Anterior cingulate cortex (tissue), 58 donors: ENCODE measurements at regions not wholly inside any gene's neighbourhood (a gene's known extent, or its start where the extent isn't known, plus 50 kb on each side); places are given as distances from the start of the nearest gene placed in this dataset.

ENCODE experiments used
- DNase-seq, 58 donors: peaks; one replicate each; lab custom pipeline; 2025; lab: John Stamatoyannopoulos, UW

DNA sequence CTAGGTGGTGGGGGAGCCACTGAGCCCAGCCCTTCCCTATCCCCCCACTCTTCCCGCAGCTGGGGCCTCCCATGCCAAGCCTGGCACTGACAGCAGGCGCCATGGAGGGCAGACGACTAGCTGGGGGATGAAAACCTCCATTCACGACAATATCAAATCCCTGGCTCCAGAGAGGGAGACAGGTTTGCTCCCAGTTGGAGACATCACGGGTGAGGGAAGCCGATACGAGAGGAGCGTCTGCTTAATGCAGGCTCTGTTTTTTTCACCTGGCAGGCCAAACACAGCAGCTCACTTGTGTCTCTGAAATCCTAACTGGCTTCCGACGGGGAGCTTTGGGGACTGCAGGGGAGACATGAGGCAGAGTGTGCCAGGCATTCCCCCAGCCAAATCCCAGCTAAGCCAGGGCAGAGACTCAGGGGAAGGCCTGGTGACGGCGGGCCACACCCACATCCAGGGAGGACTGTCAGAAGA is 307.4 kb upstream of the ZMIZ1 start:
- peak in 2 of 58 donors; percentile 39 to 66 for DNase-seq

DNA sequence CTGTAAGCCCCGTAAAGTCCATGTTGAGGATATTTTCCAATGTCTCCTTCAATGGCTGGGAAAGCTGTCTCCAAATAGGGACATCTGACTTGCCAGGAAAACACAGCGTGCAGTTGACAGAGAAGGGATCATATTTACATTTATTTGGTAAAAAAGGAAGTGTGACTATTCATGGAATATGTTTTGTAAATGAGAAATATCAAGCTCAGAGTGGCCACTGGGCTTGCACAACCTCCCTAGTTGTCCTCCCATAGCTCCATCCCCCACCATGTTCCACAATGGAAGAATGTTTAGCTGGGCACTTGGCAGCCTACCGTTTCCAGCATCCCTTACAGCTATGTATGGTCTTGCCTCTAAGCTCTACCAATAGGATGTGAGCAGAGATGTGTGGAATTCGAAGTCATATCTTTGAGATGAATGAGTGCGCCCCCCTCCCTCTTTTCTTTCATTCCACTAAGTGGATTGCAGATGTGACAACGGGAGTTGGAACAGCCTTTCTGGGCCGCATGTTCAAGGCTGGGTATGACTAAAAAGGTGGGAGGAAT is 306.6 kb upstream of the ZMIZ1 start:
- DNase-seq, result no peak

DNA sequence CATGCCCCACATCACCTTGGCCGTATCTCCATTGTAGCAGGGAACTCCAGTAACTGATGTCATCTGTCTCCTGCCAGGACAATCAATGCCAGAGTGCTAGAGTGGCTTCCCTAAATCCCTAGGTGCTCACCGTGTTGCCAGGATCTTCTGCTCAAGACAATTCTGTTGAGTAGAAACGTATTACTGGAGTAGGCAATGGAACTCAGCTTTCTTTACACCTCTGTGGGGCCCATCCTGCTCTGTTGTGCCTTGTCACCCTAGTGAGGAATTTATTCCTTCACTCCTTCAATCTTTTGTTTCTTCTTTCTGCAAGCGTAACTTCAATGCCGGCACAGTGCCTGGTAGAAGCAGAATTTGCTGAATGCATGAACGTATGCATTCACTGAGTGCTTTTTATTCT is 305.5 kb upstream of the ZMIZ1 start:
- DNase-seq, result no peak

DNA sequence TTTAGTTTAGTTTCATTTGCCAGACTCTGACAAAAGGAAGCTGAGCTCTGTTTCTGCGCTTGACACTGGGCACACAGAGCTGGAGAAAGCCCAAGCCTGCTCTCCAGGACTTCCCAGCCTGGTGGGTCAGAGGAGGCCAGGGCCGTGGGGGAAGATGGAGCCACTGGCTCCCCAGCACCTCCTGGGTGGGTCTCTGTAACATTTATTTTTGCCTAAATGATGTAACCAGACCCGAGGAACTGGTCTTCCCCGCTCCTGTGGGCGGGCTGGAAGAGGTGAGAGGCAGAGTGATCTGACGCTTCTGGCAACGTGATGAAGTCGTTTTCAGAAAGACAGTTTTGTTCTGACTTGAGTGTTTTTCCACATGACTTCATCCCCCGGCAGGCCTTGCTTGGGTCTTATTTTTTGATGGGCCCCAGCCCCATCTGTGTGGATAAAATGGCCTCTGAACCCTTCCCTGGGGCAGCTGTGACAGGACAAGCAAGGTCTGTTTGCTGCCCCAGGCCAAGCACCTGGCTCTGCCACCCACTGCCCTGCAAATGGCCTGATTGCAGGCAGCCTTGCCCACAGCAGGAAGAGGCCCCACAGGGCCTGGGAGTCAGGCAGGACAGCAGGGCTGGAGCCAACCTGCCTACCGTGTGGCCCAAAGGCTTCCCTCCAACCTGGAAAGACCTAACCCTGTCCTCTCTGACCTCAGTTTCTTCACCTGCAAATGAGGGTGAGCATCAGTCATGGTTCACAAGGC is 304.9 kb upstream of the ZMIZ1 start:
- peak in 16 of 58 donors; percentile 12 to 52 (median 38) for DNase-seq

DNA sequence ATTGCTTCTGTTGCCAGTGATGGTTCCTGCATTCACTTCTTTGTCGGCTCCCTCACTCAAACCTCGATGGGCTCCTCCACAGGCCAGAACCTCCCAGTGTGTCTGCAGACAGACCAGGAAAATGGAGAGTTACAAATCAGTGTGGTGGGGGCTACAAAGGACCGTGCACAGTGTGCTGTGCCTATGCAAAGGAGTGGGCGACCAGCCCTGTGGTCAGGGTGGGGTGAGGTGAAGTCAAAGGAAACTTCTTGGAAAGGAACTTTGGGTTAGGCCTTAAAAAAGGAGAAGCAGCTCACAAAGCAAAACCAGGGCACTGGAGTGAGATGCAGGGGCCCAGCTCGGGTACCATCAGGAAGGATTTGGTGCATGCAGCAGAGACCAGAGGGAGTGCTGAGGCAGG is 304.3 kb upstream of the ZMIZ1 start:
- no peak for DNase-seq

DNA sequence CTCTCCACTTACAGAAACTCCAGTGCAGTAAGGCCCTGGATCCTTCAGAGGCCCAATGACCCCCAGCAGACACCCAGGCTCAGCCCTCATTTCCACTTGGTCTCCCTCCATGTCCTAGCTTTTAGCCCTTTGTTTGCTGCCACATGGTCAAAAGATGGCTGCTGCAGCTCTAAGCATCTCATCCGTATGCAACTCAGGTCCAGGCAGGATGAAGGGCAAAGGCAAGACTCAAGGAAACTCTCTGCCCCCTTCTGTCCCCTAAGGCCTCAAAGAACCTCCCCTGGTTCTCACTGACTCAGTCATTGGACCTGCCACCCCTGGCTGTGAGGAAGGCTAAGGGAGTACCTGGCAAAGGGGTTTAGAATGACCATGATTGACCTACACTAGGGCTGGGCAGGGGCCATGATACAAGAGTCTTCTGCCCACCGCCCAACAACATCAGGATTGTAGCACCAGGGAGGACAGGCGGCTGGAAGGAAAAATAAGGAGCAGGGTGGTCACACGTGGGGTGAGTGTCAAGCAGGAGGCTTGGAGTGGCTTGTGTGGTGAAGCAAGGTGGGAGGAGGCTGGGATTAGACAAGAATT is 303.8 kb upstream of the ZMIZ1 start:
- DNase-seq, result no peak

DNA sequence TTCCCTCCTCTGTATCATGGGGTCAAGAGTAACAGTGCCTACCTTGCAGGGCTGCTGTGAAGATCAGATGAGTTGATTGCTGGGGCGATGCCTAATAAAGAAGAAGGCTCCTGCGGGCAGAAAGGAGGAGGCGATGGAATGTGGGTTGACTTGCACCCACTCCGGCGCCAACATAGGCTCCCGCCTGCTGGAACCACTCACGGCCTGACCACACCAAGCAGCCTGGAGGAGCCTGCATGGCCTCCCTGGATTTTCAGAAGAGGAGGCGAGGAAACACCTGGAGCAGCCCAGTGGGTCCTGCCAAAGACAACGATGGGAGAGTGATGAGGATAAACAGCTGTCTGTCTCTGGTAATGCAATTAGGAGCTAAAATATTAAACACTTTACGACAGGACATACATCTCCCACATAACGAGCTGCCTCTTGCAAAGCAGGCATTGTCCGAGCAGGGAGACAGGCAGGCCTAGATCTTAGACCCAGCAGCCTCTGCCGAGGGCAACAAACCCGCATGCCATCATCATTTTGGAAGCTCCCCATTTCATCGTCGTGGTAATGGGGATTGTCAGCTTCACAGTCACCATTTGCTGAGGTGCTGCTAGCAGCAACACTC is 302.9 kb upstream of the ZMIZ1 start:
- no peak for DNase-seq

DNA sequence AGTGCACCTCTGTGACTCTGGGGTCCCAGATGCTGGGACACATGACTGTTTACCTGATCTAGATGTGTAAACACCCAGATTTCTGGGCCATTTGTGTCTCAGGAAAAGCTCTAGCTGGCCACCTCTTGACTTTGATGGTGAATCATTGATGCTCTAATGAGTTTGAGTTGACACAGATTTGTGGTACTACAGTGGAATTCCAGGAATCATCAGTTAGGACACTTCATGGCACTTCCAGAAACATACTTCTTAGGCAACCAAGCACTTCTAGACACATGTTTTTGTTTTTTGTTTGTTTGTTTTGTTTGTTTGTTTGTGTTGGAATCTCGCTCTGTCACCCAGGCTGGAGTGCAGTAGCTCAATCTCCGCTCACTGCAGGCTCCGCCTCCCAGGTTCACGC is 302.2 kb upstream of the ZMIZ1 start:
- DNase-seq, result no peak

DNA sequence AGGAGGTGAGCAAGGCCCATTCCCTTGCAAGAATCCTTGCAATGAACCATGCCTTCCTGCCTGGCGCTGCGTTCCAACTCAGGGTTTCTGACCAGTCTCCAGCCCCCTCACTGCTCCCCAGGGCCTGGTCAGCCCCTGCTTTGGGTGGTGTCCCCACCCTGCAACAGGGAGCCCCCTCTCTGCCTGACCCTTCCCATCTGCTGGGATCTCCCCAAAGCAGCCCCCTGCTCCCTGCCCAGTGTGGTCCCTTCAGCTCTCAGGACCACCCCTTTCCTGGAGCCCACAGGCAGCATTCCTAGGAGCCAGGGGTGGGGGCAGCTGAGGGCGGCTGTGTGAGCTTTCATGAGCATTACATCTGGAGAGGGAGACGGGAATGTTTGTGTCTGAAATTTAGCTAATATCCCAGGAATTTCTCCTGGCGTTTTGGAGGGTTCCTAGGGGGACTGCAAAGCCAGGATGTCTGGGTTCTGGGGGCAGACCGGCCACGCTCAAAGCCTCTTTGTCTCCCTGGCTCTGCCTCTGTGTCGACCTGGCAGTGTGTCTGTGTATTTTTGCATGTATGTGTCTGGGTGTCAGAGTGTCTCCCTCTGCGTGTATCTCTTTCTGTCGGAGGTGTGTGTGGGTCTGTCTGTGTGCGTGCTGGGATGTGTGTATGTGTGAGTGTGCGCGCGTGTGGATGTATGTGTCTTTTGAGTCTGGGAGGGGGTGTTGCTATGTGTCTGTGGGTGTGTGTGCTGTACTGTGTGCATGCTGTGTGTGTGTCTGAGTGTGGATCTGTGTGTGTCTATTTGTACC is 300.5 kb upstream of the ZMIZ1 start:
- DNase-seq, result no peak

DNA sequence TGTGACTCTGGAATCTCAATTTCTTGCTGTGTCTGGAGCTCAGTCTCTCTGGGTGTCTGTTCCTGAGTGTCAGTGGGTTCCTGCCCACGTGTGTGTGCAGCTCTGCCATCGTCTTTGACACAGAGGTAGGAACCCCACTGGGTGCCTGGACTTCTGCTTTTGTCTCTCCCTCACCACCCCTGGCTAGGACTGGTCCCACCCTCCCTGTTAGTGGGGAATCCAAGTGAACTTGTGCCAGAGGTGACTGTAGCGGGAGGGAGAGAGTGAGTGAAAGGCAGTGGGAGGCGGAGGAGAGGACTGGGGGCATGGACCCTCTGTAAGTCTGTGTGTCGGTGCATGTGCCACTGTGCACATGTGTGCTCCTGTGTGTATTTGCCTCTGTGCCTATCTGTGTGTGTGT is 299.9 kb upstream of the ZMIZ1 start:
- no peak for DNase-seq

DNA sequence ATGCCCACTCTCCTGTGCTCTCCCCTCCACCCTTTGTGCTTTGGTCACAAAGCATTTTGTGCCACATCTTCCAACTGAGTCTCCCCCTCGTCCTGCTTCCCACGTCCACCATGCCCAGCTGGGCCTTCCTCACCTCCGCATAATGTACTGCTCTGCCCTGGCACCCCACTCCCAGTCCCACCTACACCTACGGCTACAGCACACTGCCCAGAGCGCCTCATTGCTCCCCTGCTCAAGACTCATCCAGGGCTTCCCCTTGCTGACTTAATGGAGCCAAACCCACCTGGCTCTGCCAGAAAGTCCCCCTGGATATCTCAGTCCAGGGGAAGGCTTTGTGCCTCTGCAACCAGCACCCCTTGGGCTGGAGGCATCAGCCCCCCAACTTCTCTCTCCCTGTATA is 299.2 kb upstream of the ZMIZ1 start:
- no peak for DNase-seq

DNA sequence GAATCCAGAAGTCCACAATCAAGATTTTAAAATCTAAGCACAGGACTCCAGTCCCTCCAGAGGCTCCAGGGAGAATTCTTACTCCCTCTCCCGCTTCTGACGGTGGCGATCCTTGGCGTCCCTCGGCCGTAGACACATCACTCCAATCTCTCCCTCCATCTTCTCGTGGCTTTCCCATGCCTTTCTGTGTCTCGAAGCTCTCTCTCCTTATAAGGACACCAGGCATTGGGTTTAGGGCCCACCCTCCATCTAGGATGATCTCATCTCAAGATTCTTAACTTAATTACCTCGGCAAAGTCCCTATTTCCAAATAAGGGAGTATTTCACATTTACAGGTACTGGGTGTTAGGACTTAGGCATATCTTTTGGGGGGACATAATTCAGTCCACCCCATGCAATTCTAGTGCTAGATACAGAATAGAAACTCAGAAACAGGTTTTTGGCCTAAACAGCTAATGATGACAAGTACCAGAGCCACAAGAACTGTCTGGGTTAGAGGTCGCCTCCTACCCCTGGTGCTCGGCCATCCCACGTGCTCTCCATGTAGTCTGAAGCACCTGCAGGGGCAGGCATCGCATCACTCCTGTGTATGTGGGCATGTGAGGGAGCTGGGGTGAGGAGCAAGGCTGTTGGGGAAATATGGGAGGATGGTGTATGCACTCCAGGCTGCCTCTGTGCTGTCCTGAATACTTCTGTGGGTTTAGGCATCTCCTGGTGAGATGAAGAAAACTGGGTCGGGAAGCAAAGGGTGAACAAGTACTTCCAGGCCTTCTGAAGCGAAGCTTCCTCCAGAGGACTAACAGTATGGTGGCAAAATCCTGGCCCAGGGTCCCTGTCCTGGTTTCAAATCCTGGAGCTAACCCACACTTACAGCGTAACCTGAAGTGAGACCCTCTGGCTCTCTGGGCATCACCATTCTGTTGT is 298.3 kb upstream of the ZMIZ1 start:
- DNase-seq, result no peak

DNA sequence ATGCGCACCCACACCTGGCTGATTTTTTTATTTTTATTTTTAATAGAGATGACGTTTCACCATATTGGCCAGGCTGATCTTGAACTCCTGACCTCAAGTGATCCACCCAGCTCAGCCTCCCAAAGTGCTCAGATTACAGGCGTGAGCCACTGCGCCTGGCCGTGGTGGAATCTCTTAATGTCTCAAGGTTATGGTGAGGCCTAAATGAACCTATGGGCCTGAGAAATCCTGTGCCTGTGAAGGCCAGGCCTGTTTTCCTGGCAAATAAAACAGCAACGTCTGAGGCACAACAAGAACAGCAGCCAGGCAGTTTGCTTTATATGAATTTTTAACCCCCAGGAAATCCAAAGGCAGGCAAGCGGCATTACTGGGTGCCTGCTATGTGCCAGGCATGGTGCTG is 297.5 kb upstream of the ZMIZ1 start:
- no peak for DNase-seq

DNA sequence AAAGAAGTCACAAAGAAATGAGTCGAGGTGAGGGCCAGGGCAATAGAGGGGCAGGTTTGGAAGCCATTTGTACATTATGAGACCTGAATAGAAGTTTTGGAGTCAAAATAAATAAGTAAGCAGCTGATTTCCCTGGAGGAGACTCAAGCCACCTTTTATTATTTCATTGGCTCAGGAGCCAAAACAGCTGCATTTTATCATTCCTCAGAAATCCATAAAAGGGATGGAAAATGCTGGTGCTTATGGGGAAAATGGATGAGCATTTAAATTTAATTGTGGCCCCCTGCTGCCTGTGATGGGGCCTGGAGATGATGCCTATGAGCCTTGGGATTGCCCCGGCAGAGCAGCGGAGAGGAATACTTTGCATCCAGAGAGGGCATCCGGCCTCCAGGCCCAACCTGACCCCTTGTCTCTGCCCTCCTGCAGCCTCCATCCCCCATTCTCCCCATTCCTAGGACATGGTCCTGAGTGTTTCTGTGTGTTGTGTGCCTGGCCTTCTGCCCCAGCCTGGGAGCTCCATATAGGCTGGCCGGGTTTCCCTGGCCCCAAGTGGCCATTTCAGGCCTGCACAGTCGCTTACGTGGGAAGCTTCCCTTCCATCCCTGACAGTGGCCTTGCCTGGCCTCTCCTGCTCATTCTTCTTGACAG is 296.8 kb upstream of the ZMIZ1 start:
- DNase-seq, result no peak

DNA sequence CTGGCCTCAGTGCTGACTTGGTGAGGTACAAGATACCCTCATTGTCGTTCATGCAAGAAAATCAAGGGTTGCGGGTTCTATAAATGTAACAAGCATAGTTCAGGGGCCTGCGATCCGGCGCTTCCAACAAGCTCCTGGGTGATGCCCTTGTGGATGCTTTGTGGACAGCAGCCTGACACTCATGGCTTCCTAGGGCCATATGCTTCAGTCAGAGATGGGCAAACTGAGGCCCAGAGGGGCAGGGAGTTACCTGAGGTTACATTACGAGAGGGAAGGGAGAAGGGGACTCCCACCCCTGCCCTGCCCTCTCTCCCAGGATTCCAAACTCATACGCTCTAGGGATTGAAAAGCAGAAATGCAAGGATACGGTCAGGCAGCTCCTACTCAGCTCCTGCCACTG is 296.3 kb upstream of the ZMIZ1 start:
- DNase-seq, result no peak

DNA sequence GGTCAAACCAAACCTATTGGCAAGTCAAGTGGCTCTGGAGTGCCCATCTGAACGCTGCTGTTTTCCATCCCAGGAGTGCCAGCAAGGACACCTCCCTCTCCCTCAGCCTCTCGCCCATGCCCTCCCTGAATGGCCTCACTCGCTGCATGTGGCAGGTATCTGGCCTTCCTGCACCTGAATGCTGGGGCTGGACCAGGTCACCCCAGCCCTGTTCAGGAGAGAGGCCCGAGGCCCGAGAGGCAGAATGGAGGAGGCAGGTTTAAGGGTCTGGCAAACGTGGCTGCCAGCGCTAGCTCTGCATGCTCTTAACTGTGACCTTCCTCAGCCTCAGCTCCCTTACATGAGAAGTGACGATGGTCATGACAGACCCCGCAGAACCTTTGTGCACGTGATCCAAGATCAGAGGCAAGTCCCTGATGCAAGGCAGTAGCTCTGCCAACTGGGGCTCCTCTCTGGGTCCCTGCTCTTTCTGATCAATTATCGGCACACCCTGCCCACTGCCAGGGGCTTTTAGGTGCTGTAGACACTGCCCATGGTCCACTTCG is 295.7 kb upstream of the ZMIZ1 start:
- DNase-seq, result no peak

DNA sequence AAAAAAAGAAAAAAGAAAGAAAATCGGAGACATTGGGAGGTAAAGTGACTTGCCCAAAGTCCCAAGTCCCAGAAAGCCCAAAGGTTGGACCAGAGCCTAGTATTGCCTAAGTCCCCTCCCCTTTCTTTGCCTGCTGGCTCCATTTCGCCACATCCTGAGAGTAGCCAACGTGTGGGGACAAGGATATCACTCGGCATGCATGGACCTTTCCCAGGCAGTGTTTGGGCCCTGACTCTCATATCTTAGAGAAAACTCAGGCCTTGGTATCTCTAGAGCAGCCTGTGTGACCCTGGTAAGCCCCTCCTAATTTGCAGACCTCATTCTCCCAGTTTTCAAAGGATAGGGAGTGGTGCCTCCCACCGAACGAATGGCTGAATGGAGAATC is 294.2 kb upstream of the ZMIZ1 start:
- DNase-seq, result no peak

DNA sequence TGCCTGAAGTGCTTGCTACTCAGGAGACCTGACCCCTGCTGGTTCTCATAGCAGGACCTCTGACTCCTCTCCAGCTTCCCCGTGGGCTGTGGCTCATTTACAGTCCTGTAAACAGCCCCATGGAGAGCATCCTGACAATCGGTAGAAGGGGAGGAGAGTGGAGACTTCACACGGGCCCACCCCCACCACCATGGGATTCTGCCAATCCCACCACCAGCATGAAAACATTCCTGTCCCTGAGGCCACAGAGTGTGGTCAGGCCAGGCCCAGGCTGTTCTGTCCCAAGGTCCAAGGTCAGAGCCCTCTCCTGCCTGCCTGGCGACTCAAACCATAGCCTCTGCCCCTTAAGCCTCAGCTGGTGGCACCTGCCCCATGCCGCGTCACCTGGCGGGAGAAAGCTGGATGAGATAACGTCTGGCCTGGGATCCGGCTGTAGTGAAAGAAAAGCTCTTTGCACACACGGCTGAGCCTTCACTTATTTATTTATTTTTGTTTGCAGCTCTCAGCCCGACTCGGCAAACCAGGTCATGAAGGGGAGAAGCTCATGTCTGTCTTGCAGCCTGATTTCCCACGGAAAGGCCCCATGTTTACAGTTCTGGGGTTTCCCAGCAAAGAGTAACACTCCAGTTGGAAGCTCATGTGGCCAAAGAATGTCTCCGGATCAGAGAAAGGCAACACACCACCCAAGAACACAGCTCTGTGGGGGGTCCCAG is 293.6 kb upstream of the ZMIZ1 start:
- DNase-seq, result peak in 1 of 58 donors; percentile 57
